ENCODE measurements at regions not wholly inside any gene's neighbourhood (a gene's known extent, or its start where the extent isn't known, plus 50 kb on each side); places are given as distances from the start of the nearest gene placed in this dataset.
"Not testable (repeated sequence)": the region's sequence is repeated elsewhere in the genome, so short reads cannot be mapped to it uniquely, and the experiment has no call there.

- no peak overlapping the region for H3K4me3 ChIP-seq (ENCODE audit: low read depth, low read length)
- TF ChIP-seq CTCF (IDR thresholded peaks at IDR 0.05; ENCODE audit: low read depth, low read length): no peak
Measured at GRCh38 chr2:185567196-185567595, 171.4 kb upstream of the FSIP2 start.

DNA sequence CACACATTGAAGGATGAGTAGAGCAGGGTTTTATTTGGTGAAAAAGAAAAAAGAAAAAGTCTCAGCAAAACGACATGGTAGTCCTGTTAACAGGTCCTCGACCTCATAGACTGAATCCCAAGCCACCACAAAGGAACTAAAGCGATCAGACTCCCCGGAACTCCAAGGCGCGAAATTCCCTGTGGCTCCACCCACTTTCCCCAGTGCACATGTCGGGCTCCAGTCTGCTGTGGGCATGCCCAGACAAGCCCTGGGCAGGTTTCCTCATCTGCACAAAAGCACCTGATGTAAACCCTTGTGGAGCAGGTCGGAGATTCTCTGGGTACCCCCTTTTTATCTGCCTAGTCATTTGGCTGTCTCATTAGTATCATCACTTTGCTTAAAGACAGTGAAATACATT lies 170.7 kb upstream of the FSIP2 start:
- no peak for TF ChIP-seq CTCF (IDR thresholded peaks at IDR 0.05; ENCODE audit: low read depth, low read length)

DNA sequence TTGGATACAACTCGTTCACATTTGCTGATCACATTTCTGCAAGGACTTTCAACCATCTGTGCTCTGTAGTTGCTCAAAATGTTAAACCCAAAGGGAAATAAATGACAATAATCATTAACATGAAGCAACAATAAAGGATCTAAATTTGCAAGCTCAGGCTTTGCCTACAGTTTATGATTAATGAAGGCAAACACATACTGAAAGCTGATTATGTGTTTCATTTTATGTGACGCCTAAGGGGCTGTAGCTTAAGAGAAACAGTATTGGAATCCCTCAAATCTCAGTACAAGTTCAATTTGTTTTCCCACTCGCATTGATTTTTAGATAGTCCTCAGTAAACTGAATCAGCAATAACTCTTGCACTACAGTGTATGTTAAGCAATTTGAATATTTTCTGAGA lies 160.3 kb upstream of the FSIP2 start:
- no peak for TF ChIP-seq CTCF (IDR thresholded peaks at IDR 0.05; ENCODE audit: low read depth, low read length)
- H3K4me3 ChIP-seq (ENCODE audit: low read depth, low read length): no peak overlapping the region

More for the DNA sequence above, 170.7 kb upstream of the FSIP2 start:
- no peak overlapping the region for H3K4me3 ChIP-seq (ENCODE audit: low read depth, low read length)

- no peak overlapping the region for H3K4me3 ChIP-seq (ENCODE audit: low read depth, low read length)
- TF ChIP-seq CTCF (IDR thresholded peaks at IDR 0.05; ENCODE audit: low read depth, low read length): no peak
Measured at GRCh38 chr2:185583058-185583816, 155.4 kb upstream of the FSIP2 start.

GRCh38 chr2:185585165-185585564 lies 153.4 kb upstream of the FSIP2 start:
- not testable (repeated sequence) for H3K4me3 ChIP-seq (ENCODE audit: low read depth, low read length)

DNA sequence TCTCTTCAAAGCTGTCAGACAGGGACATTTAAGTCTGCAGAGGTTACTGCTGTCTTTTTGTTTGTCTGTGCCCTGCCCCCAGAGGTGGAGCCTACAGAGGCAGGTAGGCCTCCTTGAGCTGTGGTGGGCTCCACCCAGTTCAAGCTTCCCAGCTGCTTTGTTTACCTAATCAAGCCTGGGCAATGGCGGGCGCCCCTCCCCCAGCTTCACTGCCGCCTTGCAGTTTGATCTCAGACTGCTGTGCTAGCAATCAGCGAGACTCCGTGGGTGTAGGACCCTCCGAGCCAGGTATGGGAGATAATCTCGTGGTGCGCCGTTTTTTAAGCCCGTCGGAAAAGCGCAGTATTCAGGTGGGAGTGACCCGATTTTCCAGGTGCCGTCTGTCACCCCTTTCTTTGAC lies 147.3 kb upstream of the FSIP2 start:
- not testable (repeated sequence) for H3K4me3 ChIP-seq (ENCODE audit: low read depth, low read length)

DNA sequence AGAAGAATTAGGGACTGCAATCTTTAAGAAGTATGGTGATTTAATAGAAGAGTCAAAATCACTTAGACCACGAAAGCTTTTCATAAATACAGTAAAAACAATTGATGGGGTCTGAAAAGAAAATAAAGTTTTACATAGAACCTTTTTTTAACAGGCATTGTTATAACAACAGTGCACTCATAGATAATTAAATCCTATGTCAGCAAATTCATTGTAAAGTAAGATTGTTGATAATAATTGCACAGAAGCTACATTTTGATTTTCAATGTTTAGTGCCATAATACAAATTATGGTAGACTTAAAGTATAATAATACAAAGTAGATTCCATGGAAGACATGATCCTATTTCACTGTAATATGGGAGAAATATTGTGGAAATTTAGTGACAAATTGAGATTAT lies 130.7 kb upstream of the FSIP2 start:
- H3K4me3 ChIP-seq (ENCODE audit: low read depth, low read length): no peak overlapping the region

DNA sequence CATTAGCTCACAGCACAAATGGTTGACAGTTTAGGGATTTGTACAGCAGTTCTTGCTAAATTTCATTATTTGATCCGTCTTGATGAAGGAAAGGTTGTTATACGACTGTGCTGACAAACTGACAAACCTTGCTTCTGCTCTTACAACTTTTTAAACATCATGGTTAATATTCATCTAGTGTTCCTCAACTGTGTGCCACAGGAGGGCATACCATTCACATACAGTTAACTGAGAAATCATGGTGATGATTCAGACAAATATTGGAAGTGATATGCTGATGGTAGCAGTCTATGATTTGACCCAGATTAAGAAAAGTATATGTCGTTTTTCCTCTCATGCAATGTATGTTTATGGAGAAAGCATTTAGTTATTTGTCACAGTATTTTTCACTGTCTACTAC lies 129.8 kb upstream of the FSIP2 start:
- H3K4me3 ChIP-seq (ENCODE audit: low read depth, low read length): no peak overlapping the region
- TF ChIP-seq CTCF (IDR thresholded peaks at IDR 0.05; ENCODE audit: low read depth, low read length): no peak

More for the DNA sequence above, 130.7 kb upstream of the FSIP2 start:
- no peak for TF ChIP-seq CTCF (IDR thresholded peaks at IDR 0.05; ENCODE audit: low read depth, low read length)

All from WI38 (cell line).